ENCODE measurements at regions not wholly inside any gene's neighbourhood (a gene's known extent, or its start where the extent isn't known, plus 50 kb on each side); places are given as distances from the start of the nearest gene placed in this dataset.

DNA sequence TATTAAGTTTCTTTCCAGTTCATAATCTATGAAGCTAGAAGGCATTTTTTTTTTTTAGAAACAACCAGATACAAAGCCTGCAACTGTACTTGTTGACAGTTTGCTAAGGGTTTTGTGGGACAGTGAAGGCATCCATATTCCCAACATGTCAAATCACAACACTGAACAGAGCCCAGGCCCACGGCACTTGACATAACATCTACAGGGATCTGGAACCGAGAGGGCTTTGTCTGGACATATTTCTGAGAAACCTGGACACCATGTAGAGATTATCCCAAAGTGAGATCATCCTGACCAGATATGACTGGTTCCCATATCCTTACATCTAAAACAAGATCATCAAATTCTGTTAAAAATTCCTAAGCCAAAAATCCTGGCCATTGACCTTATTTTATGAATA, 336.3 kb downstream of the ACTL7B start:
- TF ChIP-seq, protein P1, sequence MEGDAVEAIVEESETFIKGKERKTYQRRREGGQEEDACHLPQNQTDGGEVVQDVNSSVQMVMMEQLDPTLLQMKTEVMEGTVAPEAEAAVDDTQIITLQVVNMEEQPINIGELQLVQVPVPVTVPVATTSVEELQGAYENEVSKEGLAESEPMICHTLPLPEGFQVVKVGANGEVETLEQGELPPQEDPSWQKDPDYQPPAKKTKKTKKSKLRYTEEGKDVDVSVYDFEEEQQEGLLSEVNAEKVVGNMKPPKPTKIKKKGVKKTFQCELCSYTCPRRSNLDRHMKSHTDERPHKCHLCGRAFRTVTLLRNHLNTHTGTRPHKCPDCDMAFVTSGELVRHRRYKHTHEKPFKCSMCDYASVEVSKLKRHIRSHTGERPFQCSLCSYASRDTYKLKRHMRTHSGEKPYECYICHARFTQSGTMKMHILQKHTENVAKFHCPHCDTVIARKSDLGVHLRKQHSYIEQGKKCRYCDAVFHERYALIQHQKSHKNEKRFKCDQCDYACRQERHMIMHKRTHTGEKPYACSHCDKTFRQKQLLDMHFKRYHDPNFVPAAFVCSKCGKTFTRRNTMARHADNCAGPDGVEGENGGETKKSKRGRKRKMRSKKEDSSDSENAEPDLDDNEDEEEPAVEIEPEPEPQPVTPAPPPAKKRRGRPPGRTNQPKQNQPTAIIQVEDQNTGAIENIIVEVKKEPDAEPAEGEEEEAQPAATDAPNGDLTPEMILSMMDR (conservative IDR thresholded peaks at IDR 0.05 in 1 of 2, IDR thresholded peaks at IDR 0.05 in 1 of 2; ENCODE audit: extremely low read depth in 1 of 2, insufficient read depth in 1 of 2, low read depth in 1 of 2, low read length in 2 of 2) = no peak
- TF ChIP-seq EZH2 (IDR thresholded peaks at IDR 0.05; ENCODE audit: borderline replicate concordance, low read length) = no peak
